ENCODE measurements at regions not wholly inside any gene's neighbourhood (a gene's known extent, or its start where the extent isn't known, plus 50 kb on each side); places are given as distances from the start of the nearest gene placed in this dataset.

- no peaks in the 10 kb centered on the region for H3K4me1 Mint-ChIP-seq
- peaks cover 3% of the 10 kb centered on the region for H3K9me3 Mint-ChIP-seq
- H3K27me3 Mint-ChIP-seq: no peaks in the 10 kb centered on the region
- no peak for DNase-seq
- no peak overlapping the region for H3K27ac Mint-ChIP-seq
- H3K4me3 Mint-ChIP-seq: no peak overlapping the region
- intact Hi-C loops (cut with micrococcal nuclease): no loop called here
- no peaks in the 10 kb centered on the region for H3K36me3 Mint-ChIP-seq (ENCODE audit: low read depth)
Observed at GRCh38 chr10:121213437-121213836, 362.3 kb downstream of the WDR11 start.

DNA sequence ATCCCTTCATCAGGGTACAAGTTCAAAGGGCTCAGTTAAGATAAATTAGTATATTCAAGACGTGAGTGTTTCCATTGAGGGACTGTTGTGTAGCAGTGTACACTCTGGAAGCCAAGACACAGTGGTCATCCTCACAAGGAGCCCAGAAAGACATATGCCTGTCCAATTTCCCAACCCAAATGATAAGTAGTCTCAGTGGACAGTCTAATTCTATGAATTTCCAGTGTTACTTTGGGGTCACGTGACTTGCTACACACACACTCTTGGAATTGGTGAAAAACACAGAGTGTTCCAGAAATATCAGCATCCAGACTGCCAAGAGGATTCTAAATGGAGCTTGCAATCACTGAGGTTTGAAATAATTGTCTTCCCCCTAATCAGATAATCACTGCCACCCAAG lies 365.1 kb downstream of the WDR11 start:
- Mint-ChIP-seq H3K4me3 (no peak overlapping the region), H3K27me3 (no peaks in the 10 kb centered on the region), H3K36me3 (ENCODE audit: low read depth) (no peaks in the 10 kb centered on the region), H3K27ac (no peak overlapping the region), H3K4me1 (no peaks in the 10 kb centered on the region), H3K9me3 (peaks cover 3% of the 10 kb centered on the region)
- intact Hi-C loops (cut with micrococcal nuclease): no loop called here
- DNase-seq: no peak

DNA sequence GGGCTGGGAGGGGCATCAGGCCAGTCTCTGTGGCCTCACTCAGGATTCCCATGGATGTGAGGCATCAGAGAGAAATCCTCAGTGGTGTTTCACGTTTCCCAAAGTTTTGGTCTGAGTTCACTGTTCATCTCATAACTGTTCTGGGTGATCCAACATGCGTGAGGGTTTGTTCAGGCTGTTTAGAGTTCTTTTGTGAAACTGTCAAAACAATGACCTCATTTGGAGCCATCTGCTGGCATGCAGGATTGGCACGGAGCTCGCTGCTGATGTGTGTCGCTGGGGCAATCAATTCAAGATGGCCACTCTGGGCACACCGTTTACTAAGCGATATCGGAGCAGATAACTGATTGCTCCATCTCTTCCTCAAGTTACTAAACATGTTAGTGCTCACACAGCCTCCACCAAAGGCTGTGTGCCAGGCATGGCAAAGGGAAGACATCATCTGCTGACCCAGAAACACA lies 365.6 kb downstream of the WDR11 start:
- Mint-ChIP-seq H3K4me3 (no peak overlapping the region), H3K27ac (no peak overlapping the region), H3K27me3 (no peaks in the 10 kb centered on the region), H3K9me3 (peaks cover 3% of the 10 kb centered on the region), H3K4me1 (no peaks in the 10 kb centered on the region), H3K36me3 (ENCODE audit: low read depth) (no peaks in the 10 kb centered on the region)
- intact Hi-C loops (cut with micrococcal nuclease): no loop called here
- no peak for DNase-seq

DNA sequence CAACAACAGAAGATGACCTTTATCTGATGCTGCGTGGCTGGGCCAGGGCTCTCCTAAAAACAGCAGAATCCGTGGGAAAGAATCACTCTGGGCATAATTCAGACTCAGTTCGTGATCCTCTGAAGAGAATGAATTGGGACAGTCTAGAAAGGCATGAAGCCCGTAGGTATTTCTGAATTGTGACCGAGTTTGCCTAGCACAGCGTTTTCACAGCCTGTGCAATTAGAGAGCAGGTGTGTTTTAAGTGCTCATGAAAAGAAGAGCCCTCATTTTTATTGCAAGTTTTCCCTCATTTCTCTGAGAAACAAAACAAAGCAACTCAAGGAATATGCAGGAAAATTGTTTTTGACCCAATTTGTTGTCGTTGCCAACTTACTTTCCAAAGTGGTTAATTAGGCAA lies 366.2 kb downstream of the WDR11 start:
- no peak for DNase-seq
- Mint-ChIP-seq H3K27ac (no peak overlapping the region), H3K4me3 (no peak overlapping the region), H3K9me3 (peaks cover 3% of the 10 kb centered on the region), H3K27me3 (no peaks in the 10 kb centered on the region), H3K4me1 (no peaks in the 10 kb centered on the region), H3K36me3 (ENCODE audit: low read depth) (no peaks in the 10 kb centered on the region)
- intact Hi-C loops (cut with micrococcal nuclease): no loop called here

DNA sequence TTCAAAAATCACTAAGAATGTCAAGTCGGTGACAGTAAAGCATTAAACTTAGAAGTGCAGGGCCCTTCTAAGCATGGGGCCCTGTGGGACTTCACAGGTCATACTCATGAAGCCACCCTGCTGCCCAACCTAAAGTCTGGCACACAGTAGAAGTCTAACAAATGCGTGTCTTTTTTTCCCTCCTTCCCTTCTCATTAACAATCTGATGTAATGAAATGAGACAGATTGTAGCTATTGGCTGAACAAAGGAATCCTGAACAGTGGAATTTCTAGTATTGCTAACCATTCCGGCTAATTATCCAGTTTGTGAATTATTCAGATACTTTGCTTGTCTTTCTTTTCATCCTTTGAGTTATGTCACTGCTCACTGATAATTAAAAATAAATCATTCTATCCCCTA lies 369.9 kb downstream of the WDR11 start:
- no peaks in the 10 kb centered on the region for H3K36me3 Mint-ChIP-seq (ENCODE audit: low read depth)
- H3K4me3 Mint-ChIP-seq: no peak overlapping the region
- no peak for DNase-seq
- no peaks in the 10 kb centered on the region for H3K4me1 Mint-ChIP-seq
- intact Hi-C loops (cut with micrococcal nuclease): no loop called here
- H3K27me3 Mint-ChIP-seq: no peaks in the 10 kb centered on the region
- H3K27ac Mint-ChIP-seq: no peak overlapping the region
- no peaks in the 10 kb centered on the region for H3K9me3 Mint-ChIP-seq

DNA sequence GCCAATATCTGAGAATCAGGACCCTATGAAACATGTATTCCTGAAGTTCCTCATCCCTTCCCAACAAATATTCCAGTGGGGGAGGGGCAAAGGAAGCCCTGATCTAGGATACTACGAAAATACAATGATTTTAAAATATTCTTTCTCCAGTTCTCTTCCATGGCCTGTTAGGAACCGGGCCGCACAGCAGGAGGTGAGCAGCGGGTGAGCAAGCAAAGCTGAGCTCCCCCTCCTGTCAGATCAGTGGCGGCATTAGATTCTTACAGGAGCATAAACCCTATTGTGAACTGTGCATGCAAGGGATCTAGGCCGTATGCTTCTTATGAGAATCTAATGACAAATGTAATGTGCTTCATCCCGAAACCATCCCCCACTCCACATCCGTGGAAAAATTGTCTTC lies 370.8 kb downstream of the WDR11 start:
- no peak overlapping the region for H3K4me3 Mint-ChIP-seq
- H3K27ac Mint-ChIP-seq: no peak overlapping the region
- no peaks in the 10 kb centered on the region for H3K27me3 Mint-ChIP-seq
- no peak for DNase-seq
- intact Hi-C loops (cut with micrococcal nuclease): no loop called here
- H3K4me1 Mint-ChIP-seq: no peaks in the 10 kb centered on the region
- H3K36me3 Mint-ChIP-seq (ENCODE audit: low read depth): no peaks in the 10 kb centered on the region
- no peaks in the 10 kb centered on the region for H3K9me3 Mint-ChIP-seq

DNA sequence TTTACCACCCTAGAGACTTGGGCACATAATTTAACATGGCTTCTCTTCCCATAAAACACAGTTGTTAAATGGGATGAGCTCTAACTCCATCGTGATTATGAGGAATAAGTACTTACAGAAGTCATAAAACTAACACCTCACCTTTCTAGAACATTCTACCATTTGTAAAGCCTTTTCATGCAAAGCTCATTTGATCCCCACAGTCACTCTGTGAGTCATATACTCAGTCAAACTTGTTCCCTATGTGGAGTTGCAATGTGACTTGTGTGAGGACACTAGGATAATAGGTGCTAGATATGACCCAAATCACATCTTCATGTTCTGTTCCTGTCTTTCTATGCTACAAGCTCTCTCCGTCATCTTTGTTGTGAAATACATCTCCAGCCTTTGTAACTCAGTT lies 371.7 kb downstream of the WDR11 start:
- no peaks in the 10 kb centered on the region for H3K9me3 Mint-ChIP-seq
- intact Hi-C loops (cut with micrococcal nuclease): no loop called here
- no peaks in the 10 kb centered on the region for H3K36me3 Mint-ChIP-seq (ENCODE audit: low read depth)
- no peak overlapping the region for H3K27ac Mint-ChIP-seq
- DNase-seq: no peak
- H3K4me1 Mint-ChIP-seq: no peaks in the 10 kb centered on the region
- no peaks in the 10 kb centered on the region for H3K27me3 Mint-ChIP-seq
- H3K4me3 Mint-ChIP-seq: no peak overlapping the region

- intact Hi-C loops (cut with micrococcal nuclease): no loop called here
- no peaks in the 10 kb centered on the region for H3K27me3 Mint-ChIP-seq
Observed at GRCh38 chr10:121231079-121231478, 367.2 kb downstream of the FGFR2 start.

DNA sequence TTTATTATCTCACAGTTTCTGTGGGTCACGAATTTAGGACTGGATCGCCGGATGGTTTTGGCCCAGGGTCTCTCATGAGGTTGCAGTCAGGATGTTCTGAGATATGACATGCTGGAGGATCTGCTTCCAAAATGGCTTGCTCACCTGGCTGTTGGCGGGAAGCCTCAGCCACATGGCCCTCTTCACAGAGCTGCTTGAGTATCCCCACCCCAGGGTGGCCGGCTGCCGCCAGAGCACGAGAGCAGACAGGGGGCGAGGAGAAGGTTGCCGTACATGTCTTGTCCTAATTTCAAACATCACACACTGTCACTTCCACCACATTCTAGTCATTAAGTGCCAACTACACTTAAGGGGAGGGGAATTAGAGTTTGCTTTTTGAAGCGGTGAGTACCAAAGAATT lies 365.8 kb downstream of the FGFR2 start:
- Mint-ChIP-seq H3K9me3 (peaks cover 6% of the 10 kb centered on the region), H3K36me3 (ENCODE audit: low read depth) (no peaks in the 10 kb centered on the region), H3K4me1 (no peaks in the 10 kb centered on the region), H3K4me3 (no peak overlapping the region), H3K27me3 (no peaks in the 10 kb centered on the region), H3K27ac (no peak overlapping the region)
- intact Hi-C loops (cut with micrococcal nuclease): no loop called here
- DNase-seq: no peak

More at GRCh38 chr10:121231079-121231478, 367.2 kb downstream of the FGFR2 start:
- Mint-ChIP-seq H3K36me3 (ENCODE audit: low read depth) (no peaks in the 10 kb centered on the region), H3K27ac (no peak overlapping the region), H3K4me3 (no peak overlapping the region), H3K9me3 (peaks cover 6% of the 10 kb centered on the region), H3K4me1 (no peaks in the 10 kb centered on the region)
- DNase-seq: no peak

- intact Hi-C loops (cut with micrococcal nuclease): no loop called here
- Mint-ChIP-seq H3K9me3 (peaks cover 20% of the 10 kb centered on the region), H3K36me3 (ENCODE audit: low read depth) (no peaks in the 10 kb centered on the region), H3K4me1 (no peaks in the 10 kb centered on the region), H3K27ac (no peak overlapping the region), H3K4me3 (no peak overlapping the region), H3K27me3 (no peaks in the 10 kb centered on the region)
- no peak for DNase-seq
Observed at GRCh38 chr10:121235692-121236091, 362.6 kb downstream of the FGFR2 start.

GRCh38 chr10:121236621-121237020 lies 361.6 kb downstream of the FGFR2 start:
- Mint-ChIP-seq H3K9me3 (peaks cover 22% of the 10 kb centered on the region), H3K4me1 (no peaks in the 10 kb centered on the region), H3K27ac (no peak overlapping the region), H3K27me3 (no peaks in the 10 kb centered on the region), H3K4me3 (no peak overlapping the region), H3K36me3 (ENCODE audit: low read depth) (no peaks in the 10 kb centered on the region)
- DNase-seq: no peak
- intact Hi-C loops (cut with micrococcal nuclease): no loop called here

DNA sequence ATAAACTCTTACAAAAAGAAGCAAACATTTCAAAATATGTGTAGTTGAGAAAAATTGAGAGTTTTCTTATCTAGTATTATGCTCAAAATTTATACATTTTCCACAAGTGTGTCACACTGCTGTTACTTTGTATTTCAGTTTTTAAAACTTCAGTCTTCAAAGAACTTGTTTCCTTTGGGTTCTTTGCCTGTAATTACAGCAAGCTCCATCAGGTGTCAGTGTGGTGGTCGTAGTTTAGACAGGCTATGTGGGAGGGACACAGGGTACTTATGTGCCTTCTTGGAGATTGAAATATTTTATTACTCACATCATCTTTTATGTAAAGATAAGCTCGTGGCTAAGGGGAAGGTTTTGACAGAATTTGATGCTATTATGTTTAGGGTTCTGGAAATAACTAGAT lies 360.5 kb downstream of the FGFR2 start:
- intact Hi-C loops (cut with micrococcal nuclease): no loop called here
- peaks cover 22% of the 10 kb centered on the region for H3K9me3 Mint-ChIP-seq
- no peaks in the 10 kb centered on the region for H3K4me1 Mint-ChIP-seq
- no peak for DNase-seq
- H3K36me3 Mint-ChIP-seq (ENCODE audit: low read depth): no peaks in the 10 kb centered on the region
- no peak overlapping the region for H3K4me3 Mint-ChIP-seq
- H3K27ac Mint-ChIP-seq: no peak overlapping the region
- H3K27me3 Mint-ChIP-seq: no peaks in the 10 kb centered on the region

- Mint-ChIP-seq H3K27ac (no peak overlapping the region), H3K36me3 (ENCODE audit: low read depth) (no peaks in the 10 kb centered on the region), H3K27me3 (no peaks in the 10 kb centered on the region), H3K4me1 (no peaks in the 10 kb centered on the region), H3K9me3 (peaks cover 22% of the 10 kb centered on the region), H3K4me3 (no peak overlapping the region)
- intact Hi-C loops (cut with micrococcal nuclease): no loop called here
- DNase-seq: no peak
Observed at GRCh38 chr10:121240011-121240410, 358.2 kb downstream of the FGFR2 start.

GRCh38 chr10:121240556-121240955 lies 357.7 kb downstream of the FGFR2 start:
- intact Hi-C loops (cut with micrococcal nuclease): no loop called here
- no peaks in the 10 kb centered on the region for H3K27me3 Mint-ChIP-seq
- H3K4me3 Mint-ChIP-seq: no peak overlapping the region
- no peak for DNase-seq
- H3K9me3 Mint-ChIP-seq: peaks cover 21% of the 10 kb centered on the region
- no peak overlapping the region for H3K27ac Mint-ChIP-seq
- H3K4me1 Mint-ChIP-seq: no peaks in the 10 kb centered on the region
- H3K36me3 Mint-ChIP-seq (ENCODE audit: low read depth): no peaks in the 10 kb centered on the region

GRCh38 chr10:121241337-121241736 lies 356.9 kb downstream of the FGFR2 start:
- no peak overlapping the region for H3K4me3 Mint-ChIP-seq
- intact Hi-C loops (cut with micrococcal nuclease): no loop called here
- H3K4me1 Mint-ChIP-seq: no peaks in the 10 kb centered on the region
- no peaks in the 10 kb centered on the region for H3K36me3 Mint-ChIP-seq (ENCODE audit: low read depth)
- no peaks in the 10 kb centered on the region for H3K27me3 Mint-ChIP-seq
- peaks cover 16% of the 10 kb centered on the region for H3K9me3 Mint-ChIP-seq
- H3K27ac Mint-ChIP-seq: no peak overlapping the region
- DNase-seq: no peak

Data from activated CD4-positive, alpha-beta T cell treated with anti-CD3 and anti-CD28 coated beads, Interleukin-2, amount 10 ng/mL, durations not matched to agents 24 days and 14 days (primary cell).